Omental fat pad (tissue), 3 donors: ENCODE measurements at regions not wholly inside any gene's neighbourhood (a gene's known extent, or its start where the extent isn't known, plus 50 kb on each side); places are given as distances from the start of the nearest gene placed in this dataset.
A peak's percentile ranks its signal among the peaks of the same experiment; 100 is the strongest.

Experiments
- ATAC-seq: fragments of 150-250 bp; one replicate; pipeline ENCODE4 v1.9.1; 2016; ENCODE audit warnings: mild to moderate bottlenecking, moderate library complexity; ENCODE audit not compliant: low FRiP score
- DNase-seq: peaks from one replicate; pipeline ENCODE4 v3.0.0-alpha.2; 2019; ENCODE audit warnings: low spot score
- CTCF ChIP-seq, 3 donors: fragments of 450-650 bp; IDR thresholded peaks; one replicate each; pipeline ENCODE4 v1.5.1; 2016 to 2017; ENCODE audit warnings: antibody characterized with exemption in 3 of 3, mild to moderate bottlenecking in 3 of 3, moderate library complexity in 2 of 3

- no peak for ATAC-seq
- DNase-seq = no peak
- TF ChIP-seq CTCF (IDR thresholded peaks at IDR 0.05) = no peak
These were observed 208.5 kb upstream of the FN1 start for GRCh38 chr2:215644233-215644897.

GRCh38 chr2:215638687-215639086, 202.8 kb upstream of the FN1 start:
- no peak for DNase-seq
- TF ChIP-seq CTCF (IDR thresholded peaks at IDR 0.05) = no peak
- ATAC-seq = no peak

- no peak for TF ChIP-seq CTCF (IDR thresholded peaks at IDR 0.05)
- ATAC-seq (peak; percentile 70), DNase-seq (no peak)
These were observed 201.8 kb upstream of the FN1 start for GRCh38 chr2:215637651-215638050.

GRCh38 chr2:215636816-215637215, 200.9 kb upstream of the FN1 start:
- no peak for TF ChIP-seq CTCF (IDR thresholded peaks at IDR 0.05)
- ATAC-seq (no peak), DNase-seq (no peak)

- DNase-seq (no peak), ATAC-seq (no peak)
- no peak for TF ChIP-seq CTCF (IDR thresholded peaks at IDR 0.05)
These were observed 199.9 kb upstream of the FN1 start for GRCh38 chr2:215635788-215636139.

- ATAC-seq (no peak), DNase-seq (no peak)
- no peak for TF ChIP-seq CTCF (IDR thresholded peaks at IDR 0.05)
These were observed 199.4 kb upstream of the FN1 start for GRCh38 chr2:215635071-215635787.

- no peak for ATAC-seq
- DNase-seq = no peak
- no peak for TF ChIP-seq CTCF (IDR thresholded peaks at IDR 0.05)
These were observed 197.5 kb upstream of the FN1 start for GRCh38 chr2:215633360-215633759.
